Gastroesophageal sphincter (tissue), 4 donors: ENCODE measurements at regions not wholly inside any gene's neighbourhood (a gene's known extent, or its start where the extent isn't known, plus 50 kb on each side); places are given as distances from the start of the nearest gene placed in this dataset.

Experiments
- ATAC-seq: fragments of 150-250 bp; one replicate; pipeline ENCODE4 v1.9.1; 2016; ENCODE audit warnings: mild to moderate bottlenecking, moderate library complexity
- H3K27ac ChIP-seq, 4 donors: fragments of 200-600 bp; sonication (generic) in 3 of 4; 1 replicate in 3 of 4; 2 replicates in 1 of 4; pipeline ENCODE4 v1.5.1; 2016 to 2019
- H3K27me3 ChIP-seq: fragments of 200-600 bp; sonication (generic); one replicate; pipeline ENCODE4 v1.5.1; 2019
- H3K36me3 ChIP-seq, 2 donors: fragments of 200-600 bp; sonication (generic); one replicate each; pipeline ENCODE4 v1.5.1; 2019; ENCODE audit warnings: control low read depth in 1 of 2
- H3K4me1 ChIP-seq, 3 donors: fragments of 200-600 bp; sonication (generic); 1 replicate in 2 of 3; 2 replicates in 1 of 3; pipeline ENCODE4 v1.5.1; 2016 to 2019; ENCODE audit warnings: control low read depth in 2 of 3
- H3K4me3 ChIP-seq, 2 donors: fragments of 200-600 bp; sonication (generic); one replicate each; pipeline ENCODE4 v1.5.1; 2019; ENCODE audit warnings: mild to moderate bottlenecking in 1 of 2, moderate library complexity in 1 of 2
- H3K9me3 ChIP-seq, 3 donors: fragments of 200-600 bp; sonication (generic); one replicate each; pipeline ENCODE4 v1.5.1; 2017 to 2019; ENCODE audit warnings: control low read depth in 2 of 3
- EP300 ChIP-seq: sonication (generic); formaldehyde crosslinking; IDR thresholded peaks from one replicate; pipeline ENCODE4 v1.6.1; 2017; ENCODE audit warnings: antibody characterized with exemption, mild to moderate bottlenecking
- POLR2A ChIP-seq, 2 donors: fragments of 450-650 bp; IDR thresholded peaks; one replicate each; pipeline ENCODE4 v1.6.1; 2017; ENCODE audit warnings: antibody characterized with exemption in 2 of 2, mild to moderate bottlenecking in 2 of 2, moderate library complexity in 1 of 2
- POLR2AphosphoS5 ChIP-seq: sonication (generic); formaldehyde crosslinking; IDR thresholded peaks from one replicate; pipeline ENCODE4 v1.6.1; 2017; ENCODE audit warnings: antibody characterized with exemption
- WGBS, 2 donors: methylation state at CpG; one replicate each; pipeline ENCODE4 v1.1.5; 2018; ENCODE audit warnings: low coverage in 1 of 2; 5-methylcytosine and 5-hydroxymethylcytosine counted together
- TF ChIP-seq, protein P1 (sequence below), 4 experiments: fragments of 200-600 bp in 2 of 4; fragments of 450-650 bp in 2 of 4; sonication (generic) in 1 of 4; IDR thresholded peaks; one replicate each; pipeline ENCODE4 v1.5.1; 2017 to 2019; ENCODE audit warnings: antibody characterized with exemption in 4 of 4, mild to moderate bottlenecking in 2 of 4, moderate library complexity in 2 of 4

DNA sequence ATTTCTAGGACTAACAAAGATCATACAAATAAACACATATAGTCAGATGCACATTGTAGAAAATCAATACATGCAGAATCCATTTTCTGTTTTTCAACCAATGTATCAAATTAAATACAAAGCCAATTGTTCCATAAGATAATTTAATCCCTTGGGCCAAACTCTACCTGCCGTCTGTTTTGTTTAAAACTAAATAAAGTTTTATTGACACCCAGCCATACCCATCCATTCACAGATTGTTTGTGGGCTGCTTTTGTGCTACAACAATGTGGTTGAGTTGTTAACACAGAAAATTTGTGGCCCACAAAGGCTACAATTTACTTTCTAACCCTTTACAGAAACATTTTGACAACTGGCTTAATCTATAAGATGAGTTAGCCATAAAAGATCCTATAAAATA, 484.0 kb upstream of the ID2 start:
- no peaks in the 10 kb centered on the region for H3K27me3 ChIP-seq
- no peak for TF ChIP-seq POLR2AphosphoS5
- TF ChIP-seq POLR2A (IDR thresholded peaks at IDR 0.05) = no peak
- no peak for TF ChIP-seq EP300
- TF ChIP-seq, protein P1, sequence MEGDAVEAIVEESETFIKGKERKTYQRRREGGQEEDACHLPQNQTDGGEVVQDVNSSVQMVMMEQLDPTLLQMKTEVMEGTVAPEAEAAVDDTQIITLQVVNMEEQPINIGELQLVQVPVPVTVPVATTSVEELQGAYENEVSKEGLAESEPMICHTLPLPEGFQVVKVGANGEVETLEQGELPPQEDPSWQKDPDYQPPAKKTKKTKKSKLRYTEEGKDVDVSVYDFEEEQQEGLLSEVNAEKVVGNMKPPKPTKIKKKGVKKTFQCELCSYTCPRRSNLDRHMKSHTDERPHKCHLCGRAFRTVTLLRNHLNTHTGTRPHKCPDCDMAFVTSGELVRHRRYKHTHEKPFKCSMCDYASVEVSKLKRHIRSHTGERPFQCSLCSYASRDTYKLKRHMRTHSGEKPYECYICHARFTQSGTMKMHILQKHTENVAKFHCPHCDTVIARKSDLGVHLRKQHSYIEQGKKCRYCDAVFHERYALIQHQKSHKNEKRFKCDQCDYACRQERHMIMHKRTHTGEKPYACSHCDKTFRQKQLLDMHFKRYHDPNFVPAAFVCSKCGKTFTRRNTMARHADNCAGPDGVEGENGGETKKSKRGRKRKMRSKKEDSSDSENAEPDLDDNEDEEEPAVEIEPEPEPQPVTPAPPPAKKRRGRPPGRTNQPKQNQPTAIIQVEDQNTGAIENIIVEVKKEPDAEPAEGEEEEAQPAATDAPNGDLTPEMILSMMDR (IDR thresholded peaks at IDR 0.05) = no peak
- no peak overlapping the region for H3K4me3 ChIP-seq
- H3K9me3 ChIP-seq = no peaks in the 10 kb centered on the region
- H3K36me3 ChIP-seq = no peaks in the 10 kb centered on the region
- WGBS, 2 donors = 71 to 80% methylated on average over 1 of the region's 1 CpG
- no peak overlapping the region for H3K27ac ChIP-seq
- H3K4me1 ChIP-seq = peaks cover 0 to 11% (median 0%) of the 10 kb centered on the region in 3 donors
- no peak for ATAC-seq

DNA sequence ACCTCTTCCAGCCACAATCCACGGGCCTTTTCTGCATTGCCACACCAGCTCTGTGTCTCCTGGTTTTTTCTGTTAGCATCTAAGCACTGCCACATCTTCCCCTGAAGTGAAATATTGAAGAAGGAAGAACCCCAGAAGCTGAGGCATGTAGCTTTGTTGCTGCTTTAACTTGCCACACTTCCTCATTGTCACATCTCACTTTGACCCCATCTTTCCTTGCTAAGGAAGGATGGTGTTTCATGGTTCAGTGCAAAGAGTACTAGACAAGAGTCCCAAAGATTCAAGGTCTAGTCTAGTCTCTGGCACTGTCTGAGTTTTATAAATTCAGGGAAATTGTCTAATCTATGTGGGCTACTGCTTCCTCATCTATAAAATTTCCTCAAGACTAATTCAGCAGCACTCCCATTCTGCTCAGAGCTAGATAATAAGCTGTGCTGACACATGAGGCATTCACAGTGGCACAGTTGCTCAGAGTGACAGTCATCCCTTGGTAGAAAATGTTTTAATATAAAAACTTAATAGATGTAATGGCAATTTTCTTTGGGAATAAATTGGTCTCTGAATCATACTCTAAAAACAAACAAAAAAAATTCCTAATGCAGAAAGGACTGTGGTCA, 483.0 kb upstream of the ID2 start:
- Histone ChIP-seq H3K27me3 (no peaks in the 10 kb centered on the region), H3K27ac (no peak overlapping the region), H3K9me3 (no peaks in the 10 kb centered on the region), H3K4me1 (peaks cover 0 to under 1% (median 0%) of the 10 kb centered on the region in 3 donors), H3K4me3 (no peak overlapping the region), H3K36me3 (no peaks in the 10 kb centered on the region)
- no peak for ATAC-seq
- TF ChIP-seq, protein P1 (IDR thresholded peaks at IDR 0.05) = no peak
- TF ChIP-seq POLR2A (IDR thresholded peaks at IDR 0.05) = no peak
- TF ChIP-seq POLR2AphosphoS5 = no peak
- no peak for TF ChIP-seq EP300
- 100% methylated on average over 1 of the region's 1 CpG; no CpG with 5 or more reads in 1 of the 2 donors for WGBS, 2 donors

DNA sequence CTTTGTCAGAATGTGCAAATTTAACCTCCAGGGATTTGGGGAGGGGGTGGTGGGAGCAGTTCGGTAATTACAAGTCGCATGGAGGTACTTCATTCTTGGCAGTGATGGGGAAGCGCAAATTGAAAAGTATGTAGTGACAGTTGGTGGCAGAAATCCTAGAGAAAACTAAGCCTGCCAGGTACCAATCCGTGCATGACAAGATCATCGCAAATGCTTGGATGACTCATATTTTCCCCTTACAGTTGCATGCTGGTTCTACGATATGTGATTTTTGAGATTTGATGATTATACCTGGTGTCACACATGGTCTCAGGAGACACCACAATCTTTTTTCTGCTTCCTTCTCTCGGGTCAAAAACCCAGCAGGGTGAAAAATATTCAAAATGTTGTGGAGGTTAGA, 479.7 kb upstream of the ID2 start:
- Histone ChIP-seq H3K4me3 (no peak overlapping the region), H3K27me3 (no peaks in the 10 kb centered on the region), H3K36me3 (no peaks in the 10 kb centered on the region), H3K27ac (no peak overlapping the region), H3K9me3 (no peaks in the 10 kb centered on the region), H3K4me1 (no peaks in the 10 kb centered on the region)
- 80 to 83% methylated on average over 7 of the region's 7 CpGs for WGBS, 2 donors
- ATAC-seq = no peak
- TF ChIP-seq, protein P1 (IDR thresholded peaks at IDR 0.05) = no peak
- TF ChIP-seq EP300 (no peak), POLR2AphosphoS5 (no peak), POLR2A (IDR thresholded peaks at IDR 0.05) (no peak)

DNA sequence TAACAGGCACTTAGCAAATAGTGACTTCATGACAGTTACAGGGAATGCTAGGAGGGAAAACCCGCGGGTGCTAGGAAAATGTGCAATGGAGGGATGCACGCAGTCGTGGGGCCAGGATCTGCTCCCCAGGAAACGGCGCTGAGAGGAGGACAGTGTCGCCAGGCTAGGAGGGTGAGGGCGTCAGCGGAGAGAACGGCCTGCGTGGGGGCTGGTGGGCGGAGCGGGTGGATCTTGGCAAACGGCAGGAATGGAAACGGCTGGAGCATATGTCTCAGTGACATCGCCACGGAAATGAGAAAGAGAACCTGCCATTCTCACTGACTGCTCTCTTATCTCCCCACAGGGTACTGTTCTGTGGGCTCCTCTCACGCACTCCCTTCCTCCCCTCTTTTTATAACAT, 478.5 kb upstream of the ID2 start:
- WGBS, 2 donors = 55 to 76% methylated on average over 12 to 15 of the region's 18 CpGs
- ATAC-seq = no peak
- TF ChIP-seq POLR2AphosphoS5 (no peak), EP300 (no peak), POLR2A (IDR thresholded peaks at IDR 0.05) (no peak)
- TF ChIP-seq, protein P1 (IDR thresholded peaks at IDR 0.05) = no peak
- Histone ChIP-seq H3K4me3 (no peak overlapping the region), H3K27ac (no peak overlapping the region), H3K9me3 (peaks cover 0 to 10% (median 0%) of the 10 kb centered on the region in 3 donors), H3K27me3 (no peaks in the 10 kb centered on the region), H3K4me1 (no peaks in the 10 kb centered on the region), H3K36me3 (no peaks in the 10 kb centered on the region)

DNA sequence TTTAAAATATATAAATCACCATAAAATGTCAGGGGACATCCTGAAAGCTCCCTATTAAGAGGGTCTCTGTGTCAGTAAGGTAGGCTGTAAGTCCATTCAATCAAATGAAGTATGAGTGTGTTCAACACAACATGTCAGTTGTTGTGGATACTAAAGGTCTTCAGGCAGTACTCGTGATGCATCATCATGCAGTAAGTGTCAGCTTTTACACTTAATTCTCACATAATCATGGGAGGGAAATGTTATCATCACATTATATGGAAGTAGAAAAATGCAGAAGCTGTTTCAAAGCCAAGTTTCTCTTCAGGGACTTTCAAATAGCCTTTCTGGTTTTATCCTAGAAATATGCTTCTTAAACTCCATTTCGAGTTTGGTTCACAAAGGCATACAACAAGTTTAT, 477.1 kb upstream of the ID2 start:
- Histone ChIP-seq H3K9me3 (peaks cover 0 to 22% (median 0%) of the 10 kb centered on the region in 3 donors), H3K27ac (no peak overlapping the region), H3K27me3 (no peaks in the 10 kb centered on the region), H3K4me1 (no peaks in the 10 kb centered on the region), H3K36me3 (no peaks in the 10 kb centered on the region), H3K4me3 (no peak overlapping the region)
- TF ChIP-seq POLR2A (IDR thresholded peaks at IDR 0.05) = no peak
- ATAC-seq = no peak
- WGBS, 2 donors = 78 to 93% methylated on average over 2 of the region's 2 CpGs
